GM21526 (cell line): ENCODE measurements at regions not wholly inside any gene's neighbourhood (a gene's known extent, or its start where the extent isn't known, plus 50 kb on each side); places are given as distances from the start of the nearest gene placed in this dataset.

ENCODE experiments used
- ATAC-seq: cut with Tn5 transposase; IDR thresholded peaks from one replicate; pipeline ENCODE4 v1.9.1; 2021; ENCODE audit warnings: moderate library complexity; ENCODE audit not compliant: unreplicated experiment, low FRiP score

DNA sequence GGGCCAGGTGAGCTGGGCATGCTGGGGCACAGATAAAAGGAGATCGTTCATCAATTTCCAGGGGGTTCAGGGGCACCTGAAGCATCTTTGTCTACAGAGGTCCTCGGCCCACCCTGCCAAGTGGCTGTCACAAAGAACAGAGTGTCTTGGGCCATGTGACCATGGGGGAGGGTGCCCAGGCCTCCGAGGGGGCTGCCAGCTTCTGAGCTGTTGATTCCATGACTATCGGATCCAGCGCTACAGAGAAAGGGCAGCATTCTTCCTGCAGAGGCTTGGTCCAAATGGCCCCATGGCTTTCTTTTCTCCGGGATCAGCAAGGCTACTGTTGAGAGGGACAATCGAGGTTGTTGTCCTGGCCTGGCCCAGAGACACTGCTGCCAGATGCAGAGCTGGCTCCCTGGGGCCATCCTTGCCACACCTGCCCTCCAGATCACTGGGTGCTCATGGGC is 289.2 kb downstream of the ZSWIM6 start:
- ATAC-seq: no peak

- ATAC-seq: no peak
These were observed 290.1 kb downstream of the ZSWIM6 start for GRCh38 chr5:61622156-61622555.

GRCh38 chr5:61623401-61624069 is 291.5 kb downstream of the ZSWIM6 start:
- ATAC-seq: no peak

GRCh38 chr5:61624553-61625136 is 292.6 kb downstream of the ZSWIM6 start:
- ATAC-seq: no peak

DNA sequence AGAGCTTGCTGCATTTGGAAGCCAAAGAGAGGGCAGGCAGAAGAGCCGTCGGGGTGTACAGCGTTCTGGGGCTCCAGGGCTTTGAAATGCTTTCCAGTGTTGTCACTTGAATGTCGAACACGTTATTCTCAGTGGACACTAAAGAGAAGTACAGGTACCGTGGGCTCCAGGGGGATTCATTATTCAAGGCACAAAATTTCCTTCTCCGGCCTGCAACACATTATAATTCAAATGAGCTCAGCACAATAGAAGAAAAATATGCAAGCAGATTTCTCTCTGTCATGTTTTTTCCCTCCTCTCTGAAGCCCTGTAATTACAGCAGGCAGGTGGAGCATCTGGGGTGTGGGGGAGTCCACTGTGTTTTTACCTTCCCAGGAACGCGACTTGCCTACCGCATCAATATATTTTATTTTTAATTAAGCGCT is 293.1 kb downstream of the ZSWIM6 start:
- ATAC-seq: no peak

DNA sequence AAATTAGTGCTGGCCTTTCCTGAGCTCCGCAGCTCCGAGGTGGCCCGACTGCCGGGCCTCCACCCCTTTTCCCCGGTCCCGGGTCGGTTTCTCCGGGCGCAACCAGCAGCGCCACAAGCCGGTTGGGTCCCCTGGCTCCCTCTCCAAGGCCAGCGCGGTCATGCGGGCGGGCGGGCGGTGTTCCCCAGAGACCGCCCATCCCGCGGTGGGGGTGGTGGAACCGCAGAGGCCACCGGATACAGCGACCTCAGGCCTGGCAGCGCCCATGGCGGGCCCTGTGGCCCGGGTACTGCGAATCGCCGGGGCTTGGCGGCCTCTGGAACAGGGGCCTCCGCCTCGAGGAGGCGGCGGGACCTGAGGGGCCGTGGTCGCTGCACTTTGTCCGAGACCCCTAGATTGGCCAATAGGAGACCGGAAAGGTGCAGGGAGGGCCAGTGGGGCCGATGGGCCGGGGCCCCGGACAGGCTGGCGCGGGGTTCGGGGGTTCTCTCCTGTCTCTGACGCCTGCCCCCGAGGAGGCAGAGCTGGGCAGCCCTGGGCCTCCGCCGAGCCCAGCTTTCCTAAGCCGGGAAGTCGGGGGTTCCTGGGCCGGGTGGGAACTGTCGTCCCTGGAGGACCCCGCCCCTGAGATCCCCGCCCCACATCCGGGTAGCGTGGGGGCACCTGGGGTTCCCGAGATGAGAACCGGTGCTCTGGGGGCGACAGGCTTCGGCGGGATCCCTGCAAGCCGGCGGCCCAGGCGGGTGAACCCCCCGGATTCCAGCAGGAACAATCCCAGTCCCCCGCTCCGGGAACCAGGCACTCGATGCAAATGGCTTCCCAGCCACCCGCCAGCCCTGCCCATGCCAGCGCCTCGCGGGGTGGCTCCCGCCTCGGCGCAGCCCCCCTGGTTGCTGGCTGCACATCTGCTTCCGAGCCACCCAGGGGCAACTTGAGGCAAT is 293.9 kb downstream of the ZSWIM6 start:
- ATAC-seq: no peak

GRCh38 chr5:61626639-61627282 is 294.7 kb downstream of the ZSWIM6 start:
- ATAC-seq: no peak

GRCh38 chr5:61627531-61627930 is 295.5 kb downstream of the ZSWIM6 start:
- ATAC-seq: no peak

- ATAC-seq: no peak
These were observed 298.9 kb downstream of the ZSWIM6 start for GRCh38 chr5:61630908-61631307.

DNA sequence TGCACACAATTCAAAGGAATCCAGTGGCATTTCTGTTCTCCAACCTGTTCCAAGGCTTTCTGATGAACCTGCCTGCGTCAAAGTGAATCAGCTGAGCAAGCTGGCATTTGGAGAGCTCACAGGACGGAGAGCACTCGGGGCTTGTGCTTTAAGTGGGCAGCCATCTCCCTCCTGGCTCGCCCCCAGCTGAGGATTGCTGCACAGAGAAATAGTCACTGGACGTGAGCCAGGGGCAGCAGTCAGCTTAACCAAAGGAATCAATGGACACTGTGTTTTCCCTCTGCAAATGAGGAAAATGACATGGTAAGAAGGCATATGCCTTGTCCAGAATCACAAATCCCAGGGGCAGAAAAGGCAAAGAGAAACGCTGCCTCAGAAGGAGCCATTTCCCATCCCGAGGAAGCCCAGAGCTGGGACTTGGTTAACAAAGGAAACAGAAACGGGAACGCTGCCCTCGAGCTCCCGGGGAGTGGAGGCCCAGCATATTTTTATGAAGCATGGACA is 299.4 kb downstream of the ZSWIM6 start:
- ATAC-seq: no peak

GRCh38 chr5:61632064-61632463 is 300.0 kb downstream of the ZSWIM6 start:
- no peak for ATAC-seq

DNA sequence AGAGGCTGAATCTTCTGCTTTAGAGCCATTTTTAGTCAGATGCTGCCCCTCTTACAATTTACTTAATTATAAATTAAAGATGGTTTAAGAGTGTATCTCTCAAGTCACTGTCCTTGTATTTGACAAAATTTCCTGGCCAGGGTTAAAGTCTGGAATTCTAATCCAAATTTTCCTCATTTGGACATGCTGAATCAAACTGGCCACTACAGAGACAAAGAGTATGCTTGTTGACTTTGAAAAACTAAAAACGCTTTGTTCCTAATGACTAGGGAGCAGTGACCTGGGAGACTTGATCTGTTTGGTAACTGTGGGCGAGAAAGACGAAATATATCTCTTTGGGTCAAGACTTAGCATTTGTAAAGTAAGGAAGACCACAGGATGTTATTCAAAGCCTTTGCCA is 303.2 kb downstream of the ZSWIM6 start:
- no peak for ATAC-seq

DNA sequence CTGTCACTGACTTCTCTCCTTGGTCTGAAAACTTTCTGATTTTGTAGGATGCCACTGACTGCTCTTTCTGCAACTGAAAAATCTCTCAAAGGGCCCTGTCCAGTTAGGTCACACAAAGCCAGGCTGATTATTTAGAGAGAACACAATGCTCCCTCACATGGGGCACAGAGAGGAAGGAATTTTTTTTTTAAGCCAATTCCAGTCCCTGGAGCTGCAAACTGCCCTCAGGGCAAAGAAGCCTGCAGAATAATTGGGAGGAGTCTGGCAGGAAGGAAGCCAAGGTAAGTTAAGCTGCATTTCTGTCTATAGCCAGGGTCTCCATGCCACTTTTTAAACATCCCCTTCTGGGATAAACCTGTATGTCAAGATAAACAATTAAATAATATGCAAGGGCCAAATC is 305.5 kb downstream of the ZSWIM6 start:
- no peak for ATAC-seq

- ATAC-seq: no peak
These were observed 306.4 kb downstream of the ZSWIM6 start for GRCh38 chr5:61638476-61638875.

DNA sequence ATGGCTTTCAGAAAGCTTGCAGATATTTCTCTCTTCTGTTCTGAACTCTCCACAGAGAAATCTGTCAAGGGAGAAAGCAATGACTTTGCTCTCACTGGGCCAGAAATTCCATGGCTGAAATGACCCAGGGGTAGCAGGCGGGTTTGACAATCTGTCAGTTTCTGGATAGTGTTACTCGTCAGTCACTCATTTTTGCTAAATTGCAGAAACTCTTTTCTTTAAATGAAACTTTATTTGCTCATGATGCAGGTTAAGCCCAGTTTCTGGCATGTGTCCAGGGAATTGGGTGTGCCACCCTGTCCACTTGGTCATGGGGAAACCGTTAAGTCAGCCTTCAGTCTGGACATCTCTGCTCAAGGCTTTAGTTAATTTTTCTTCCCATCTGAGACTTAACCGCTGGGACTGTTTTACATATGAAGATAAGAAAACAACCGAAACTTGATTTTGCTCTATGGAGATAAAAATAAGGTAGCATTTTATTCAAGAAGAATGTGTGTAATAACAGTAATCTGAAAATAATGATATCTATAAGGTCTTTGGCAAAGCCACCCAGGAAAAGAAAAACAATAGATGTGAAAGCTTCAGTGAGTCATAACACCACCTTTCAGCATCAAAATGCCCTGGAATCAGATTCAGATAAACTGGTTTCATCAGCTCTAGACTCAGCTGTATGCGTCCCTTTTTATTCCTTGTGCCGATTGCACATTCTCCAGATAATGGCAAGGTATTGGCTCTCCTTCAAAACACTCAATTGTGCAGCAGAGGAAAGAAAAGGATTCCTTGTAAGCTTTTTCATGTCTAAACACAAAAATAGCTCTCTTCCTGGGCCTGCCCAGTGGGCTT is 308.3 kb downstream of the ZSWIM6 start:
- ATAC-seq: no peak

DNA sequence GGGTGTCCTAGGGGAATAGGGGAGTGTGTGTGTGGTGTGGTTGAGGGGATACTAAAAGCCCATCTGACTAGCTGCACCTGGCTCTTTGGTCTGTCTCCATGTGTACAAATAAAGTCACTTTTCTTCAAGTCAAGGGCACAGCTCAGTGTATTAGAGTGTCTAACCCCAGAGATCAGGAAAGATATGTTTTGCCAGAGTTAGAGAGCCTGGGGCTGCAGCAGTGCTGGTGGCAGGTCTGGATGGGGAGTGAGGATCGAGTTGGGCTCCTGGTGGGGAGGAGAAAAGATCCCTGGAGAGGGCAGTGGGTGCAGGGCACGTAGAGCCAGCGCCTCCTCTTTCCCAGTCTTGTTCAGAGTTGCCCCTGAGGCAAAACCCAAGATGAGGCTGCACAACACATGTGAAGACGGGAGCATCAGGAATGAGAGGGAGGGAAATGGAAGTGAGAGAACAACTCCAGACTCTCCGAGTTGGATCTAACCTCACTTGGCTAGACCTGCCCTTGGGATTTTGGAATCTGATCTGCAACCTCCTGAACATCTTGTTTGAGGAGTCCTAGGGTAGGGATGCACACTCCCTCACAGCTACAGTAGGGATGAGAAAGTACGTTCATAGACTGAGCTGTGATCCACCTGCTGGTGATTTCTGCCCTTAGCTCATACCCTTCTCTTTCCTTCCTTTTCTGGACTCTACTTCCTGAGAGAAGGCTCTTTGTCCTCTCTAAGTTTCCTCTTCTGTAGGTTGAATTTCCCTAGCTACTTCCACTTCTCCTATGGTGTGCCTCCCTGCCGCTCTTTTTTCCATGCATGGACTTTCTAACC is 309.9 kb downstream of the ZSWIM6 start:
- no peak for ATAC-seq

- ATAC-seq: no peak
These were observed 315.6 kb downstream of the ZSWIM6 start for GRCh38 chr5:61647672-61648071.

DNA sequence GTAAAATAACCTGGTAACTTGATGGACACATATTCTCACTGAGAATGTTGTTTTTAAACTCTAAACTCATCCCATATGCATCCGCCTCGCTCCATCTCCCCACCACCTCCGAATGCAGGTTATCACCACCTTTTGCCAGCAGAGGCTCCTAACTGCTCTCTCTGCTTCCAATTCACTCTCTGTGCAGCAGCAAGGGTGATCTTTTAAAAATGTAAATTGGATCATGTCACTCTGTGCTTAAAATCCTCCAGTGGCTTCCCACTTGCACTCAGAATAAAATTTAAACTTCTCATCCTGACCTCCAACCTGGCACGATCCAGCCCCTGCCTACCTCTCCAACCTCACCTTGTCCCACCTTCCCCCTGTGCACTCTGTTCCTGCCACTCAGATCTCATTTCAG is 317.2 kb downstream of the ZSWIM6 start:
- ATAC-seq: no peak

DNA sequence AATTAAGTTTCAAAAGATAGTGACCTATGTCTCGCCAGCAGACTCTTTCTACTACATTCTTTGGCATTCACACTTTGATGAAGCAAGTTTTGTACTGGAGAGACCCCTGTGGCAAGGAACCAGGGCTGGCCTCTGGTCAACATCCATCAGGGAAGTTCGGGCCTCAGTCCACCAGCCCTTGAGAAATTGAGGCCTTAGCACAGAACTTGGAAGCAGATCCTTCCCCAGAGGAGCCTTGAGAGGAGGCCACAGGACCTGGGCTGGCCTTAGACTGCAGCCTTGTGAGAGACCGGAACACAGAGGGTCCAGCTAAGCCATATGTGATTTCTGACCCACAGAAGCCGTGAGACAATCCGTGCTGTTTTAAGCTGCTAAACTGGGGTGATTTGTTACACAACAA is 317.9 kb downstream of the ZSWIM6 start:
- no peak for ATAC-seq
